NCI-H748 (cell line): ENCODE measurements at regions not wholly inside any gene's neighbourhood (a gene's known extent, or its start where the extent isn't known, plus 50 kb on each side); places are given as distances from the start of the nearest gene placed in this dataset.

Experiments used
- DNase-seq: peaks from one replicate; lab custom pipeline; 2025; ENCODE audit not compliant: unreplicated experiment; lab: John Stamatoyannopoulos, UW

- no peak for DNase-seq
Measured at GRCh38 chr4:155081222-155081621, 127.2 kb upstream of the NPY2R start.

DNA sequence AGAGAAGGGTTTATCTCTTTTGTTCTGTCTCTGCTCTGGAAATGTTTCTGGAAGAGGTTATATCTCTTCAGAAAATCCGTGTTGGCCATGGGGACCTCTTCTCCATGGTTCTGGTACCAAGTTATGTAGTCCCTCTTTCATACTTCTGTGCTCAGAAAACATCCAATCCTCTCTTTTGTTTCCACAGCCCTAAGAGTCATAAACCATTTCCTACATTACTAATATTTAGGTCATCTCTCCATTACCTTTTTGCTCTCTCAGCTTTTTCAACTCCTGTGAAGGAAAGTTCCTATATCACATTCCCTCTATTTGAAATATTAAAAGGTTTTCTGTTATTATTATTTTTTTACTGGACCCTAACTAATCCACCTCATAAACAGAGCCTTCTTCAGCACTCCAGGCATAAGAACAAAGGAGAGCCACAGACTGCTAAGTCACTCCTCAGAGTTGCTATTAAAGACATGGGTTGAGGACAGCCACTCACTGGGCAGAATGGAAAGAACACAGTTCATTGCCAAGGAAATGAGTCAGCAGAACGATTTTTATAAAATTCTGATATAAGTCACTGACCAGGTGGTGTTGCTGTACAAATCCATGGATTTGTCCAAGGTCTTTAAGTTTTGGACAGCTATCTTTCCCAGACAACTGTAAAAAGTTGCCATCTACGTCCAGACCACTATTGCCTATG, 122.4 kb upstream of the NPY2R start:
- DNase-seq, result no peak

DNA sequence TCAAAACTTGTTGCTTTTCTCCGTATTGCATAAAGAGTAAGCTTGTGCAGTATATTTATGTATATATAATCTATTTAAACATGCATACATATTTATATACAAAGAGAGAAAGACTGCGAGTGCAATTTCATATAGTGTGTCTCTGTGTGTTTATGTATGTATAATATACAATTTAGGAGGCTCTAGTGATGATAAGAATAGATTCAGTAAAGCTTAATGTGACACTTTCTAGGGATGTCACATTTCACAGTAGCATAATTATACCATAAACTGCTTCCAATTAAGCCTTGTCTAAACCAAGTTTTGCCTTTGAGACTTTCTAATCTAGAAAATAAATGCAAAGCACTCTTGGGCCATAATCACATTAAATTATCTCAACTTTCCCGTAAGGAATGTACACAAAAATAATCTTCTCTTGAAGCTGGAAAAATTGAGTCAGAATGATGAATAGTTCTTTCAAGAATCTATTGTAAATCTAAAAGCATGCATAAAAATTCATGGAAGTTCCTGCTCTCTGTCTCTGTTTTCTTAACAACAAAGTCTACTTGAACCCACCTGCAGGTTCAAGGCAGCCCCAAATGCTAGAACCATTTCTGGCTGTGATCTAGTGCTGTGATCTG, 114.1 kb upstream of the NPY2R start:
- DNase-seq, result no peak

DNA sequence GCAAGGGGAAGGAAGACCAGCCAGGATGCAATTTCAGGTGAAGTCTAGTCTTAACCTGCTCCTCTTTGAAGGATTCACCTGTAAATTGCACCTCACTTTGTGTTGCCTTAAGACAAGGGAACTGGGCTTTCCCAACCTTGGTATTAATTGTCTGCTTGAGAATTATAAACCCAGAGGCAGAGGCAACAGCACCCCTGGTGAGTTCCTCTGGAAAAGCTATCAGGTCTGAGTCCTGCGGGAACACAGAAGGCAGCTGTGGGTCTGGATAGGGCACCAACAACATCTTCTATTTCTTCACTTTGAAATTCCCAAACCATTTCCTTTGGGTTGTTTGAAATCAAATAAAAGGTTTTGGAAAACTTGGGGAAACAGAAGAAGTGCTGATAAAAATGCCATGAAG, 109.2 kb upstream of the NPY2R start:
- no peak for DNase-seq

- DNase-seq, result no peak
Measured at GRCh38 chr4:155106629-155107028, 101.8 kb upstream of the NPY2R start.

DNA sequence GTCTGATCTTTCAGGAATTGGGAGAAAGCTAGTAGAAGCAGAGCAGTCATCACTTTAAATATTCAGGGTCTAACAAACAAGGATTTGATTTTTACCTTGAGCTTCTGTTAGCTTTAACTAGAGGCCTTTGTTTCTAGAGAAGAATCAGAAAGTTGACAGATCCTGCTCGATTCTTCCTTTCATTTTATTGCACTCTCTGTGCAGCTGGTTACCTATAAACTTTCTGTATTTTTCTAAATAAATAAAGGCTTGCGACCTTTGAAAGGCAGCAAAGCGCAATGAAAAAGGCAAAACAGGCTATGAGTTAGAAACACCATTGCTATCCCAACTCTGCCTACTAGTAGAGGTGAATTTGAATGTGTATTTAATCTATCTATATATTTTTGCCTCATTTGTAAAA, 101.4 kb upstream of the NPY2R start:
- no peak for DNase-seq

DNA sequence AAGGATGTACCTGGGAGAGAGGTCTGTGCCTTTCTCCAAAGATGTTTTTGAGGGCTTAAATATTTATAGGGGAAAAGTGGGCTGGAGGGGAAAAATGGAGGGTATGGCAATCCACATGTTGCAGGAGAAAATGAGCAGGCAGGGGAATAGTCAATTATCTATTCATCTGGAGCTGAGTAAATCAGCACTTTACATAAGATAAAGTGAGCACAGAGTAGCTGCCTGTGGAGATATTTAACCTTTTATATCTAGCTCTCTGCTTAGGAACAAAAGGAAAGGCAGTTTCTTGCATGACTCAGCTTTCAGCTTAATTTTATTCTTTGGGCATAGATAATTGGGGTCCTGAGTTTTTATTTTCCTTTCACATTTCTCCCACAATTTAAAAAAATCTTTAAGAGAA, 93.6 kb upstream of the NPY2R start:
- no peak for DNase-seq

DNA sequence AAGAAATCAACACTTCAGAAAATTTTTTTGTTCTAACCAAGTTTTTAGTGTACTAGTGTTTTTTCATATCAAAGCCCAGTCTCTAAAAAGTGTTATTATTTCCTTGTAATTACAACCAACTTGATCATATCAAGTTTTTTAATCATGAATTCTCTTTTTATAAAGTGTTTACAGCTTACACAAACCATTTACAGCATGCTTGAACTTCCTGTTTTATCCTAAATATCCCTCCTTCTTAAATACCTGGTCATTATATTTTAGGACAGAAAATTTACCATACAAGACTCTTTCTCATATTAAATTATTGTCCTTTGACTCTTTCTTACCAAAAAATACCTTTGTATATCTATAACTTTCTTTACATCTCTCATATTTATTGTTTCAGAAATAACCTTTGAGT, 89.4 kb upstream of the NPY2R start:
- DNase-seq, result no peak

DNA sequence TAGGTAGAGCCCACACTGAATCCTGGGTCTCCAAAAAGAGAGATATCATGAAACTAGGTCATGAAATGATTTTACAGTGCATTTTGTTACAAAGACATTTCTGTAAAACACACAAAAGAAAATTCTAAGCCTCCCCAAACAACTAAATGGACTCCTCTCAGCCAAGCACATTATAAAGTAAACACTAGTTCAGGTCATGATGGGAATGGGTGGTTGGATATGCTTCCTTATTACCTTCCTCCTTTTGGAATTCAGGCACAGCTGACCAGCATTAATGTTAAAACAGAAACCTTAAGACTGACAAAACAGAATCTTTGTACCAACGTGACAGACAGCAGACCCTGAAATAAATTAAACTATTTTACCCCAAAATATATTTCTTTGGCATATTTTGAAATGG, 87.9 kb upstream of the NPY2R start:
- no peak for DNase-seq

- DNase-seq, result no peak
Measured at GRCh38 chr4:155122382-155122781, 86.1 kb upstream of the NPY2R start.

- DNase-seq, result no peak
Measured at GRCh38 chr4:155134136-155134535, 74.3 kb upstream of the NPY2R start.

- no peak for DNase-seq
Measured at GRCh38 chr4:155140889-155141288, 67.5 kb upstream of the NPY2R start.

GRCh38 chr4:155143512-155143911, 64.9 kb upstream of the NPY2R start:
- no peak for DNase-seq
